GM12873 (cell line): ENCODE measurements at regions not wholly inside any gene's neighbourhood (a gene's known extent, or its start where the extent isn't known, plus 50 kb on each side); places are given as distances from the start of the nearest gene placed in this dataset.
A peak's percentile ranks its signal among the peaks of the same experiment; 100 is the strongest.

Source experiments
- TF ChIP-seq, protein P1 (sequence below): IDR thresholded peaks from 2 replicates; pipeline ENCODE4 v1.5.1; 2012; ENCODE audit warnings: low read depth, mild to moderate bottlenecking, moderate library complexity, low read length, control low read depth; ENCODE audit not compliant: insufficient read depth; ENCODE audit errors: missing control alignments

DNA sequence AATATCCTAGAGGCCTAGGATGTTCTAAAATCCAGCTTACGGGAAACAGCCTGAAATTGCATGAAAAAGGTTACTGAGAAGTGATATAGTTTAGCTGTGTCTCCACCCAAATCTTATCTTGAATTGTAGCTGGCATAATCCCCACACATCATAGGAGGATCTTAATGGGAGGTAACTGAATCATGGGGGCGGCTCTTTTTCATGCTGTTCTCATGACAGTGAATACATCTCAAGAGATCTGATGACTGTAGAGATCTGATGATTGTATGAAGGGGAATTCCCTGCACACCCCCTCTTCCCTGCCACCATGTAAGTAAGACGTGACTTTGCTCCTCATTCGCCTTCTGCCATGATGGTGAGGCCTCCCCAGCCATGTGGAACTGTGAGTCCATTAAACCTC, 385.6 kb upstream of the ID2 start:
- TF ChIP-seq, protein P1, sequence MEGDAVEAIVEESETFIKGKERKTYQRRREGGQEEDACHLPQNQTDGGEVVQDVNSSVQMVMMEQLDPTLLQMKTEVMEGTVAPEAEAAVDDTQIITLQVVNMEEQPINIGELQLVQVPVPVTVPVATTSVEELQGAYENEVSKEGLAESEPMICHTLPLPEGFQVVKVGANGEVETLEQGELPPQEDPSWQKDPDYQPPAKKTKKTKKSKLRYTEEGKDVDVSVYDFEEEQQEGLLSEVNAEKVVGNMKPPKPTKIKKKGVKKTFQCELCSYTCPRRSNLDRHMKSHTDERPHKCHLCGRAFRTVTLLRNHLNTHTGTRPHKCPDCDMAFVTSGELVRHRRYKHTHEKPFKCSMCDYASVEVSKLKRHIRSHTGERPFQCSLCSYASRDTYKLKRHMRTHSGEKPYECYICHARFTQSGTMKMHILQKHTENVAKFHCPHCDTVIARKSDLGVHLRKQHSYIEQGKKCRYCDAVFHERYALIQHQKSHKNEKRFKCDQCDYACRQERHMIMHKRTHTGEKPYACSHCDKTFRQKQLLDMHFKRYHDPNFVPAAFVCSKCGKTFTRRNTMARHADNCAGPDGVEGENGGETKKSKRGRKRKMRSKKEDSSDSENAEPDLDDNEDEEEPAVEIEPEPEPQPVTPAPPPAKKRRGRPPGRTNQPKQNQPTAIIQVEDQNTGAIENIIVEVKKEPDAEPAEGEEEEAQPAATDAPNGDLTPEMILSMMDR: no peak

GRCh38 chr2:8297376-8298231, 384.3 kb upstream of the ID2 start:
- TF ChIP-seq, protein P1: no peak

DNA sequence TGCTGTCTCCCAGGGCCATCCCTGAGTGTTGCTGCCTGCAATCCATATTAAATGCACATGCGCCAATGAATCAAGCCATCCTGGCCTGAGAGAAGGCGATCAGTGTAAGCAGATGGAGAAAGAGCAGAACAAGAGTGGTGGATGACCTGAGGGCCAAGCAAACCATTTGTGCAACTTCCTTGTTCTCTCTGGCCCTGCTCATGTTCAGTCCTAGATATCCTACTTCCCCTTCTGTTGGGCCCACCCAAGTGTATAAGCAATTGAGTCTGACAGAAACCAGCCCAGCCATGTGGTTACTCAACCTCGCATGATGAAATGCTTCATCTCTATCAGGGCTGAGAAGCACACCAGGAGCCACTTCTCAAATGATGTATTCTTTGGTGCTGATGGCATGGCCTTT, 383.1 kb upstream of the ID2 start:
- TF ChIP-seq, protein P1: no peak

- TF ChIP-seq, protein P1: no peak
Observed at GRCh38 chr2:8300216-8300615, 381.6 kb upstream of the ID2 start.

GRCh38 chr2:8300905-8301304, 381.0 kb upstream of the ID2 start:
- TF ChIP-seq, protein P1: no peak

DNA sequence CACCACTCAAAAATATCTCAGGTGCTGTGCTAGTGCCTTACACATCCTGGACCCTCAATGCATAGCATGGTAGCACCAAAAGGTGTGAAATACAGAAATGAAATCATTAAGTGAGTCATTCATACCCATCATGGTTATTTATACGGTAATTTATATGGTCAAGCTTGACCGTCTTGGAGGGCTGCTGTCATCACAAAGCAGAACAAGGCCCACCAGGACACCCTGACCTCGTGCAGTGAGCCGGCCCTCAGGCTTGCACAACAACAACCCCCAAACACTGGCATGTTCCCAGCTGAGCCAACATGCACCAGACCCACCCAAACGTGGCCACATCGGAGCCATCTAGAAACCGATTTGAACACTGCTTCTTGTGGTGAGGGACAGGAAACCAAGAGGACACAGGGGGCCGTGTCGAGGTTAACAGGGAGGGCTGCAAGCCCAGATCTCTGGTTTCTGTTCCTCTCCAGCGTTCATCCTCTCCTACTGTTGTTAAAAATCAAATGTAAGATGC, 378.5 kb upstream of the ID2 start:
- TF ChIP-seq, protein P1: peak; percentile 51

DNA sequence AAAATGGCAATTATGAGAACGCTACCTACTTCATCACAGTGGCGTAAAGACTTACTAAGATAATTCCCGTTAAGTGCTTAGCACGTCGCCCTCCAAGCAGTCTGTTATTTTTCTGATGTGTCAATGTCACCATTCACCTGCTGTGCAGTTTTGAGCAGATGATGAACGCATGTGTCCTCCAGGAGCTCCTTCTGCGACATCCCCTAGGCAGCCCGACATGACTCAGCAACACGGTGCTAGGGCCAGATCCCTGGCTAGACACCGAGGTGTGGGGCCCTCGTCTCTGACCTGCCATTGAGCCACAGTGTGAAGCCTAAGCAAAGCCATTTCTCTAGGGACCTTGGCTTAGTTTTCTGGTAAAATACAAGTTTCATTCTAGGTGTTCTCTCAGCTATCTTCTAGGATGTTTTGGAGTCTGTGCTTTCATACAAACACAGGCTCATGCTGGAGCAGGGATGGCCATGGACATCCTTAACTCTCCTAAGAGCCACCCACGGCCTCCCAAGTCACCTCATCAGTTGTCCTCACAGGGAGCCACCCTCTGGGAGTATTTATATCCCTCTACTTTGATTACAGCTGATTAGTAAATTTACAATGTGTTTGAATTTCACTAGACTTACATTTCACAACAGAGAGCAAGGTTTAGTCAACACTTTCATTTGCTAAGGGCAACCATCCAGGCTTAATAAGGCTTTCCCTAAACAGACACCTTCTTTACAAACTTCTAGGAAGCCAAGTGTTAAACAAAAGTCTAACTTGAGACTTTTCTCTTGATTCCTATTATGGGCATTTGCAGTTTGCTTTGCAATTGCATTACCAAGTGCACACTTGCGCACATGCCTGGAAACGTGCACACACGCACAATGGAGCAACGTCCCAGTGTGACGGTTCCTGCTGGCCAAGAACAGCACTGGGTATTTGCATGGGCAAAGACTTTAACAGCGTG, 376.8 kb upstream of the ID2 start:
- TF ChIP-seq, protein P1: no peak
